ENCODE measurements at regions not wholly inside any gene's neighbourhood (a gene's known extent, or its start where the extent isn't known, plus 50 kb on each side); places are given as distances from the start of the nearest gene placed in this dataset.
"Not testable (repeated sequence)": the region's sequence is repeated elsewhere in the genome, so short reads cannot be mapped to it uniquely, and the experiment has no call there.

GRCh38 chr10:8396675-8397074, 342.2 kb downstream of the GATA3 start:
- no peak for DNase-seq

- DNase-seq: no peak
Observed at GRCh38 chr10:8398771-8399170, 344.3 kb downstream of the GATA3 start.

GRCh38 chr10:8400151-8400550, 345.7 kb downstream of the GATA3 start:
- DNase-seq: no peak

GRCh38 chr10:8400892-8401291, 346.4 kb downstream of the GATA3 start:
- no peak for DNase-seq

- no peak for DNase-seq
Observed at GRCh38 chr10:8401531-8401930, 347.0 kb downstream of the GATA3 start.

- DNase-seq: peak; percentile 48
Observed at GRCh38 chr10:8402576-8402975, 348.1 kb downstream of the GATA3 start.

GRCh38 chr10:8403711-8404371, 349.4 kb downstream of the GATA3 start:
- no peak for DNase-seq

GRCh38 chr10:8404721-8405120, 350.2 kb downstream of the GATA3 start:
- DNase-seq: peak; percentile 93

- DNase-seq: no peak
Observed at GRCh38 chr10:8405596-8405995, 351.1 kb downstream of the GATA3 start.

GRCh38 chr10:8407501-8408021, 353.1 kb downstream of the GATA3 start:
- DNase-seq: no peak

GRCh38 chr10:8410506-8410905, 356.0 kb downstream of the GATA3 start:
- no peak for DNase-seq

GRCh38 chr10:8412541-8412940, 358.1 kb downstream of the GATA3 start:
- DNase-seq: no peak

- not testable (repeated sequence) for DNase-seq
Observed at GRCh38 chr10:8415029-8415428, 360.5 kb downstream of the GATA3 start.

GRCh38 chr10:8416192-8416701, 361.8 kb downstream of the GATA3 start:
- peak; percentile 81 for DNase-seq

- DNase-seq: peak; percentile 23
Observed at GRCh38 chr10:8416760-8417159, 362.3 kb downstream of the GATA3 start.

- no peak for DNase-seq
Observed at GRCh38 chr10:8417631-8418030, 363.1 kb downstream of the GATA3 start.

GRCh38 chr10:8418631-8419030, 364.1 kb downstream of the GATA3 start:
- no peak for DNase-seq

- no peak for DNase-seq
Observed at GRCh38 chr10:8420182-8420581, 365.7 kb downstream of the GATA3 start.

GRCh38 chr10:8424555-8425211, 370.2 kb downstream of the GATA3 start:
- DNase-seq: no peak

- DNase-seq: no peak
Observed at GRCh38 chr10:8428654-8429053, 374.2 kb downstream of the GATA3 start.

- no peak for DNase-seq
Observed at GRCh38 chr10:8430321-8430720, 375.8 kb downstream of the GATA3 start.

- DNase-seq: no peak
Observed at GRCh38 chr10:8431511-8431910, 377.0 kb downstream of the GATA3 start.

- DNase-seq: no peak
Observed at GRCh38 chr10:8435186-8436055, 380.9 kb downstream of the GATA3 start.
